ENCODE measurements at regions not wholly inside any gene's neighbourhood (a gene's known extent, or its start where the extent isn't known, plus 50 kb on each side); places are given as distances from the start of the nearest gene placed in this dataset.
"Not testable (repeated sequence)": the region's sequence is repeated elsewhere in the genome, so short reads cannot be mapped to it uniquely, and the experiment has no call there.

DNA sequence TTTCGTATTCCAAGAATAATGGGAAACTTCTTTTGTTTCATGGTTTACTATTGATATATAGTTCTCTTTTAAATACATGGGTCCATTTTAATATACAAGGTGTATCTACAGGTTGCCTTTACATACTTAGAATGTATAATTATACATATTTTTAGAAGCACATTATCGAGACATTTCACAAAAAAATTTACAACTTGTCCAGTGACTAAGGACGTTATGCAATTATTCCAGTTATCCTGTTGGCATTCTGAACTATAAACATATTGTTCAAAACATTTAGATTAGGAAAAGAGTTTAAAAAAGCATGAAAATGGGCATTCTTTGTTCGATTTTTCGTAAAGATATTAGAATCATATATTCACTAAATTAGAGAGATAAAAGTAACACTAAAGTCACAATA is 344.6 kb upstream of the TMEFF2 start:
- Histone ChIP-seq H3K36me3 (no peaks in the 10 kb centered on the region), H3K27me3 (no peaks in the 10 kb centered on the region), H3K9me3 (no peaks in the 10 kb centered on the region), H3K4me1 (no peaks in the 10 kb centered on the region), H3K27ac (no peak overlapping the region), H3K4me3 (no peak overlapping the region)
- no peak for DNase-seq (ENCODE audit: low spot score in 2 of 2)
- TF ChIP-seq CTCF (IDR thresholded peaks at IDR 0.05) (no peak), POLR2A (IDR thresholded peaks at IDR 0.05) (no peak), POLR2AphosphoS5 (IDR thresholded peaks at IDR 0.05) (no peak), EP300 (IDR thresholded peaks at IDR 0.05) (no peak)
- WGBS: 75% methylated on average over 5 of the region's 5 CpGs

DNA sequence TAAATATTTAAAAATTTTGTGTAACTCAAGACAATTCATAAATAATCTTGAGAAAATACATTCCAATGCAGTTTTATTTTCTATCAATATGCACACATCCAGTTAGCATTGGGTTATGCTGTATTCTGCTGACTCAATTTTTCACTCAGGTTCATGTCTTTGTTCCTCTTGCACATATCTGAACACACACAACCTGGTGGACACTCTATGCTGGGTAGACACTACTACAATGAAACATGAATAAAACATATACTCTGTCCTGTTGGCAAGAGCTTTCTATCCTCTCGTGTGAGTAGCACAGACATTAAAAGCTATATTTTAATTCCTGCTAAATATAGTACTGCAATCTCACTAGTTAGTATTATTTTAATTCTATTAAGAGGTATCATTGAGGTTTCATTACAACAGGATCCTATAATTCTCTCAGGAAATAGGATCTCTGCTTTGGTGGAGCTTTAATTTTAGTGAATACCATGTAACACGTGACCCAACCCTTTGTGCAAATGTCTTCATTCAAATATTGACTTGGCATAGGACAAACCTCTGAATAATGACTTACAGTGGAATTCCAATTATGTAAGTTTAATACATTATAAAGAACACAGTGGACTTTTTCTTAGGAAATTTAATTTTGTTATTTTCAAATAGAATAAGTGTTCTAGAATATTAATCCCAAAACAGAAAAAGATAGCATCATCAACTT is 342.3 kb upstream of the TMEFF2 start:
- no peak for TF ChIP-seq POLR2A (IDR thresholded peaks at IDR 0.05)
- TF ChIP-seq CTCF (IDR thresholded peaks at IDR 0.05): no peak
- TF ChIP-seq POLR2AphosphoS5 (IDR thresholded peaks at IDR 0.05): no peak
- TF ChIP-seq EP300 (IDR thresholded peaks at IDR 0.05): no peak
- 54% methylated on average over 2 of the region's 2 CpGs for WGBS
- no peaks in the 10 kb centered on the region for H3K36me3 ChIP-seq
- no peak for DNase-seq (ENCODE audit: low spot score in 2 of 2)
- no peak overlapping the region for H3K4me3 ChIP-seq
- no peaks in the 10 kb centered on the region for H3K4me1 ChIP-seq
- H3K27me3 ChIP-seq: no peaks in the 10 kb centered on the region
- no peaks in the 10 kb centered on the region for H3K9me3 ChIP-seq
- no peak overlapping the region for H3K27ac ChIP-seq

- H3K4me3 ChIP-seq: no peak overlapping the region
- 41% methylated on average over 3 of the region's 3 CpGs for WGBS
- no peaks in the 10 kb centered on the region for H3K9me3 ChIP-seq
- TF ChIP-seq POLR2A (IDR thresholded peaks at IDR 0.05): no peak
- TF ChIP-seq CTCF (IDR thresholded peaks at IDR 0.05): no peak
- no peak for TF ChIP-seq POLR2AphosphoS5 (IDR thresholded peaks at IDR 0.05)
- TF ChIP-seq EP300 (IDR thresholded peaks at IDR 0.05): no peak
- no peaks in the 10 kb centered on the region for H3K4me1 ChIP-seq
- H3K36me3 ChIP-seq: no peaks in the 10 kb centered on the region
- H3K27me3 ChIP-seq: no peaks in the 10 kb centered on the region
- no peak for DNase-seq (ENCODE audit: low spot score in 2 of 2)
- no peak overlapping the region for H3K27ac ChIP-seq
Measured at GRCh38 chr2:192535956-192536921, 341.5 kb upstream of the TMEFF2 start.

- TF ChIP-seq POLR2A (IDR thresholded peaks at IDR 0.05): no peak
- WGBS: 57% methylated on average over 3 of the region's 3 CpGs
- no peak for DNase-seq (ENCODE audit: low spot score in 2 of 2)
- H3K9me3 ChIP-seq: no peaks in the 10 kb centered on the region
- no peaks in the 10 kb centered on the region for H3K36me3 ChIP-seq
- no peaks in the 10 kb centered on the region for H3K4me1 ChIP-seq
- H3K27me3 ChIP-seq: no peaks in the 10 kb centered on the region
- H3K27ac ChIP-seq: no peak overlapping the region
- H3K4me3 ChIP-seq: no peak overlapping the region
Measured at GRCh38 chr2:192534072-192534471, 339.3 kb upstream of the TMEFF2 start.

GRCh38 chr2:192524642-192525251 is 330.0 kb upstream of the TMEFF2 start:
- not testable (repeated sequence) for H3K27me3 ChIP-seq; DNase-seq (ENCODE audit: low spot score in 2 of 2); H3K36me3 ChIP-seq; H3K4me1 ChIP-seq; H3K9me3 ChIP-seq; H3K4me3 ChIP-seq; H3K27ac ChIP-seq
- 87% methylated on average over 7 of the region's 10 CpGs for WGBS

- not testable (repeated sequence) for H3K27me3 ChIP-seq; H3K27ac ChIP-seq; H3K4me1 ChIP-seq; H3K9me3 ChIP-seq; H3K4me3 ChIP-seq; H3K36me3 ChIP-seq; DNase-seq (ENCODE audit: low spot score in 2 of 2)
- WGBS: 53% methylated on average over 2 of the region's 3 CpGs
Measured at GRCh38 chr2:192524214-192524613, 329.5 kb upstream of the TMEFF2 start.

All from suprapubic skin (tissue), 4 donors.